Ishikawa (cell line): ENCODE measurements at regions not wholly inside any gene's neighbourhood (a gene's known extent, or its start where the extent isn't known, plus 50 kb on each side); places are given as distances from the start of the nearest gene placed in this dataset.

Experiments used
- NFIC ChIP-seq: IDR thresholded peaks from 2 replicates; pipeline ENCODE4 v1.6.1; 2012
- REST ChIP-seq: IDR thresholded peaks from 2 replicates; pipeline ENCODE4 v1.6.1; 2012; ENCODE audit warnings: low read depth, mild to moderate bottlenecking

- TF ChIP-seq REST (no peak), NFIC (no peak)
Measured at GRCh38 chr2:221343524-221343923, 228.6 kb downstream of the EPHA4 start.
